ENCODE measurements at regions not wholly inside any gene's neighbourhood (a gene's known extent, or its start where the extent isn't known, plus 50 kb on each side); places are given as distances from the start of the nearest gene placed in this dataset.

DNA sequence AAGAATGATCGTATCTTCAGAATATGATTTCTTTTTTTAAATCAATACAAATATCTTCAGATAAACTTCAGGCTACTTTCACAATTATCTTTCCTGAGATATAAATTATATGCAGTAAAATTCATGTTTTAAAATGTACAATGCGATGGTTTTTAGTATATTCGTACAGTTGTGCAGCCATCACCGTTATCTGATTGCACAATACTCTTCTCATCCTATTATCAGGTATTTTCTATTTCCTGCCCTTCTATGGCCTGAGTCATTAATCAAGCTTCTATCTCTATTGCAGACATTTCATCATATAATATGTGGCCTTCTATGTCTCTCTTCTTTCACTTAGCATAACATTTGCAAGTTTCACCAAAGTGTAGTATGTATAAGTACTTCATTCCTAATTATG is 1360.2 kb upstream of the SLC10A2 start:
- no peak for DNase-seq (ENCODE audit: low spot score)

DNA sequence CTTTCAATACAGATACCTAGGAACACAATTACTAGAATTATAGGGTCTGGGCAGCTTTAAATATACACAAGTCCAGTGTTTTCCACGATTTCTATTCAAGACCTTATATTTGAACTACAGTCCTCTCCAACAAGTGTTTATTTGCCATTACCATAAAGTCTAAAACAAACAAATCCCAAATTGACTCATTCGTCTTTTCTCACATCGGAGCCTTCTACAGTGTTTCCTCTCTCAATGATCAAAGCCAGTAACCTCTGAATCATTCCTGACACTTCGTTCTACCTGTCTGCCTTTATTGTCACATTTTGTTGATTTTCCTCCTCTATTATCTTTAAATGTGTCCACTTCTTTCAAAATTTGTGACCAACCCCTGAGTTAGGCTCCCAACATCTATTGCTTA is 1356.5 kb upstream of the SLC10A2 start:
- DNase-seq (ENCODE audit: low spot score), result no peak

GRCh38 chr13:104416973-104417372 is 1350.8 kb upstream of the SLC10A2 start:
- DNase-seq (ENCODE audit: low spot score), result no peak

DNA sequence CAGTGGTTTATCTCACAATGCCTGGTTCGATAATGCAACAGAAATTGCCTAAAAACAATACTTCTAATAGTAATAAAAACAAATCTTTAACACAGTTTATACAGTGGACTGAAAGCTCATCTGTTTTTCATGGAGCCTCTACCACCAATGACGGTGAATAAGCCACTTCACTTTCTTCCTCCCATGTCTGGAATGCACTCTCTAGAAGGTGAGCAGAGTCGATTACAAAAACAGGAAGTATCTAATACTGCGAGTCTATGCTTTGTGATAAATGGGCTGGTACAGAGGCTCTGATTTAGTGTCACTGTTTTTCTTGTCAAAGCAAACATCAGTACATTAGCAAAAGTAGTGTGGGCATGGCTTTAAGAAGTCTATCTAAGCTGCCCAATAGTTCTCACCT is 1348.6 kb upstream of the SLC10A2 start:
- no peak for DNase-seq (ENCODE audit: low spot score)

DNA sequence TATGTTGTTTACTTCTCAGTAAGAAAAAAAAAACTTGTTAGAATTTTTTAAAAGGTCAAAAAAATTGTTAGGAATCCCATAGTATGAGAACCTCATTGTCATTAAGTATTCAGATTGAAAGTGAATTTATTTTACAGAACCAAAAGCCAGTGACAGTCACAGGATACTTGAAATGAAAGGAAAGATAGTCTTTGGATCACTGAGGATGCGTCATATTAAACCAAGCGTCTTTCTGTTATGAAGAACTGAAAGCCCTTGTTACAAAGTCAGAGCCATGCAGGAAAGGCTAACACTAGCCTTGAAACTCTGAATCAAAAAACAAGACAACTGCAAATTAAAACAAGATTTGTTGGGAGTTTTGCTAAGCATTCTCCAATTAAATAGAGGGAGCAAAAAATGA is 1348.0 kb upstream of the SLC10A2 start:
- DNase-seq (ENCODE audit: low spot score), result no peak

- no peak for DNase-seq (ENCODE audit: low spot score)
Observed at GRCh38 chr13:104411141-104411765, 1345.0 kb upstream of the SLC10A2 start.

DNA sequence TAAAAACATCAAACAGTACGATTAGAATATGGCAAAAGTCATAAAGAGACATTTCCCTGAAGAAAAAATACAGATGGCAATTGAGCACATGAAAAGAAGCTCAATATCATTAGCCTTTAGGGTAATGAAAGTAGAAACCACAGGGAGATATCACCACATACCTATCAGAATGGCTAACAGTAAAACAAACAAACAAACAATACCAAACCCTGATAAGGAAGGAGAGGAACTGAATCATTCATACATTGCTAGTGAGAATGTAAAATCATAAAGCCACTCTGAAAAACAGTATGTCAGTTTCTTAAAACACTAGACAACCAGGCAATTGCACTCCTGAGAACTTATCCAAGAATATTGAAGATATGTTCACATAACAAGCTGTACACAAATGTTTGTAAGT is 1342.5 kb upstream of the SLC10A2 start:
- no peak for DNase-seq (ENCODE audit: low spot score)

DNA sequence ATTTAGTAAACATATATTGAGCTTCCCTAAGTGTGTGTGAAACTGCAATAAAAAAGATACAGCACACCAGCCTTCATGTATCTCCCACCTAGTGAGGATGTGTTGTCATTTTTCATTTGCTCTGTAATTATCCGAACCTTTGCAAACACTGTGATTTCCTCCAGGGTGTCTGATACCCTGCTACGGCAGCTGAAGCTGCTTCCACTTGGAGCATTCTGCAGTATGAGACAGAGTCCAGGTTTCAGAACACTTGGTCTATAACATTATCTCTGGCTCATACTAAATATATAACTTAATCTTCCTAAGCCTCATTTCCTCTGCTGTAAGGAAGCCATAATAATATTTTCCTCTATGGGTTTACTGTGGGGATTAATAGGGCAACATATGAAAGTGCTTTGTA is 1338.1 kb upstream of the SLC10A2 start:
- DNase-seq (ENCODE audit: low spot score), result no peak

- DNase-seq (ENCODE audit: low spot score), result no peak
Observed at GRCh38 chr13:104389691-104390090, 1323.5 kb upstream of the SLC10A2 start.

GRCh38 chr13:104387510-104387909 is 1321.3 kb upstream of the SLC10A2 start:
- DNase-seq (ENCODE audit: low spot score), result no peak

- DNase-seq (ENCODE audit: low spot score), result no peak
Observed at GRCh38 chr13:104385404-104385803, 1319.2 kb upstream of the SLC10A2 start.

- no peak for DNase-seq (ENCODE audit: low spot score)
Observed at GRCh38 chr13:104382951-104383350, 1316.7 kb upstream of the SLC10A2 start.

GRCh38 chr13:104376588-104376987 is 1310.4 kb upstream of the SLC10A2 start:
- no peak for DNase-seq (ENCODE audit: low spot score)

GRCh38 chr13:104375614-104376013 is 1309.4 kb upstream of the SLC10A2 start:
- DNase-seq (ENCODE audit: low spot score), result no peak

DNA sequence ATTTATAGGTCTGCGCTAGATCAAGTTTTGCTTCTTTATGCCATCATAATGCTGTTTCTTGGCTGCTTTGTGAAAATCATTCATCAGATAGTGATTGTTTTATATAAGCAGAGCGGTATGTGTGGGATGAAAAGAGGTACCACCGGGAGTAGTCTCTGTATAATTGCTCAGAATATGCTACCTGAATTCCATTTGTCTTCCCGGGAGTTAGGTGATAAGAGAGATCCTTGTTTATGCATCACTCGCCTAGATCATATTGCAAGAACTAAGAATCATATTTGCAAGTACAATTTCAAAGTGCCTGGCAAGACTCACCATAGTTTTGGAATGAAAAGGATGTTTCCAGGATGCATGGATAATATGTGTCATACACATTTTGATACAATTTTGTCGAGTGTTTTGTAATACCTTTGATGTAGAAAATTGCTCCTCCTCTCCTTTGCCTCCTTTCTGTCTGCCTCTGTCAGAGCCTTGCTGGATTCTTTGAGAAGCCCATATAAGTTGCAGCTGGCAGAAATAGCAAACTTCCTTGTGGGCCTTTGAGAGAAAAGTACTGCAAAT is 1306.0 kb upstream of the SLC10A2 start:
- DNase-seq (ENCODE audit: low spot score), result no peak

GRCh38 chr13:104365430-104365829 is 1299.2 kb upstream of the SLC10A2 start:
- no peak for DNase-seq (ENCODE audit: low spot score)

DNA sequence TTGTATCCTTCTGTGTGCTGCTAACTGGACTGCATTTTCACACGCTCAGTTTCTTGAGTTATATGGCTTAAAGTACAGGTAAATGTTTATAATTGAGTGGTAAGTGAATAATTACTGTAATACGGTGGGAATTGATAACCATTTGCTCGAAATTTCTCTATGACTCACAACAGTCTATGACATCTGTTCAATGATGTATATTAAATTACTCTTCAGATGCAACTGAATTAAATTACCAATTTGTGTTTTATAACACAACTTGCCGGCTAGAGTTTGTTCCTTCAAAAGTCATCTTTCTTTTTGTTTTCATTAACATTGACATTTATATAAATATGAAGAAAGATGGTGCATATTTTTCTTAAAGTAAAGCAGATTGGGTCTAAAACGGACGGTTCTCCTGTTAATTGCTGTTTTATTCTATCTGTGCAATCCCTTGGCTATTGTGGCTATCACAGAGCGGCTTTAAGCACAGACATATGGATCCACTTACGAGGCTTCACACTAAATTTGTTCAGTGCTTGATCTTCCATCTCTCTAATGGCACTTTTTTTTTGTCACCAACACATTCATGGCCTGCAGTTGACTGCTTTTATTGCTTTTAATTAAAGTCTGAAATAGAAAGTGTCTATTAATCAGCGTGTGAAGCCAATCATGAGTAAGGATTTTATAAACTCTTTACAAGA is 1291.6 kb upstream of the SLC10A2 start:
- DNase-seq (ENCODE audit: low spot score), result no peak

- DNase-seq (ENCODE audit: low spot score), result no peak
Observed at GRCh38 chr13:104357174-104357573, 1291.0 kb upstream of the SLC10A2 start.

GRCh38 chr13:104355041-104355670 is 1288.9 kb upstream of the SLC10A2 start:
- DNase-seq (ENCODE audit: low spot score), result no peak

DNA sequence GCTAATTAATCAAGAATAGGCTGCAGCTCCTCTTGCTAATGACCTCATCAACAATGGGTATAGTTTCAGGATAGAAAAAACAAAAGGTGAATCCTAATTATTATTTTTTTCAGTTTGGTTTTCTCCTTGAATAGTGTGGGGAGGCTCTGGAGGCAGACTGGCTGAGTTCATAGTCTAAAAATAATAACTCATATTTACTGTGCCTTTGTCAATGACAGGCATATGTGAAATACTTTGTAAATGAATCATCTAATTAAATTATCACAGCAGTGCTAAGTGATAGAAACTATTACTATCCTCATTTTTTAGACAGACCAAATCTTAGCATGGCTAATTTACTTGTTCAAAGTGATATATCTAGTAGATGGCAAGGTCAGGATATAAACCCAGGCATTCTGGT is 1261.0 kb upstream of the SLC10A2 start:
- no peak for DNase-seq (ENCODE audit: low spot score)

GRCh38 chr13:104326523-104326922 is 1260.3 kb upstream of the SLC10A2 start:
- DNase-seq (ENCODE audit: low spot score), result no peak

DNA sequence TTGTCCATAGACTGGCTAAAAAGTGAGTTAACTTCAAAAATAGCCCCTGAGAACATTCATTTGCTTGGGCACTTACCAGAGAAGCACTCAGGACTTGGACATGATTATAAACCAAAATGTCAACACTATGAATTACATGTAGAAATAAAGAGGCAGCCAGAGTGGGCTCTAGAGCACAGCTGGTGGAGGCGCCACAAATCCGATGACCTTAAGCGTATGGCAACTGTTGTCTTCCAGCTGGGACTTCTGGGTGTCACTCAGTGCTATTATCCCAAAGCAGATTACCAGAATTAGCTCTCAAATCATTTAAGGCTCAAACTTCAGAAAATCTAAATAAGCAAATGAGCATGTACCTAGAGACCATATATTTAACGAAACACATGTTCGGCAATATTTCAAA is 1255.5 kb upstream of the SLC10A2 start:
- no peak for DNase-seq (ENCODE audit: low spot score)

GRCh38 chr13:104320446-104320845 is 1254.2 kb upstream of the SLC10A2 start:
- no peak for DNase-seq (ENCODE audit: low spot score)

All from AG08395 (cell line).